ENCODE measurements at regions not wholly inside any gene's neighbourhood (a gene's known extent, or its start where the extent isn't known, plus 50 kb on each side); places are given as distances from the start of the nearest gene placed in this dataset.

GRCh38 chr4:31175242-31175910, 455.2 kb downstream of the PCDH7 start:
- no peak for TF ChIP-seq GATA2 (IDR thresholded peaks at IDR 0.05; ENCODE audit: low read depth, low read length)
- TF ChIP-seq GATA3 (IDR thresholded peaks at IDR 0.05; ENCODE audit: low read depth, low read length), result no peak

All from SH-SY5Y (cell line).